GM20000 (cell line): ENCODE measurements at regions not wholly inside any gene's neighbourhood (a gene's known extent, or its start where the extent isn't known, plus 50 kb on each side); places are given as distances from the start of the nearest gene placed in this dataset.

Source experiments
- DNase-seq: peaks from one replicate; pipeline ENCODE4 v3.0.0; 2012; ENCODE audit warnings: low spot score
- TF ChIP-seq, protein P1 (sequence below): IDR thresholded peaks from 2 replicates; pipeline ENCODE4 v1.5.1; 2012; ENCODE audit warnings: mild to moderate bottlenecking, control low read depth; ENCODE audit errors: extremely low read depth, missing control alignments

DNA sequence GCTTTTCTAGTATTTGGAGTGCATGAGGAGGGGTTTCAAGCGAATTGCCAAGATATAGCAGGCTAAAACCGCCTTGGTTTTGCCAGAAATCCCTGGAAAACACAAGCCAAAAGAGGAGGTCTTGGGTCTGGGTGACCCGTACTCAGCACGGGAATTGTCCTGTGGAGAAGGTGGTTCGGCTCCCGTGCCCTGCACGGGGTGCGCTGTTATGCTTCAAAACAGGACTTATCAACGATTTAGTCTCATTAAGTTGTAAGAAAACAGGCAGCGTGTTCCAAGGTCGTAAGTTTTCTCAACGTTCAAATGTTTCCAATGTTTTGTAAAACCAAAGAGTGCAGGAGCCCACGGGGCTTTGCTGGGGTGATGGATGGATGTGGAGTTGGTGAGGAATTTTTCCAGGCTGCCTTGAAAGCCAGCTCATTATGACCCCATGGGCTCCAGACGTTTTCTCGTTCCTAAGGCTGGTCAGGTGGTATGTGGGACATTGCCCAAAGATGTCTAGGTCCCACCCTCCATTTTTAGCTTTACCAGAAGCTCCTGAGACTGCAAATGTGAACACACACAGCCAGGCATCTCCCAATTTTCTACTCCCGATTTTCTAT, 75.4 kb upstream of the CLDN14 start:
- DNase-seq: no peak
- TF ChIP-seq, protein P1, sequence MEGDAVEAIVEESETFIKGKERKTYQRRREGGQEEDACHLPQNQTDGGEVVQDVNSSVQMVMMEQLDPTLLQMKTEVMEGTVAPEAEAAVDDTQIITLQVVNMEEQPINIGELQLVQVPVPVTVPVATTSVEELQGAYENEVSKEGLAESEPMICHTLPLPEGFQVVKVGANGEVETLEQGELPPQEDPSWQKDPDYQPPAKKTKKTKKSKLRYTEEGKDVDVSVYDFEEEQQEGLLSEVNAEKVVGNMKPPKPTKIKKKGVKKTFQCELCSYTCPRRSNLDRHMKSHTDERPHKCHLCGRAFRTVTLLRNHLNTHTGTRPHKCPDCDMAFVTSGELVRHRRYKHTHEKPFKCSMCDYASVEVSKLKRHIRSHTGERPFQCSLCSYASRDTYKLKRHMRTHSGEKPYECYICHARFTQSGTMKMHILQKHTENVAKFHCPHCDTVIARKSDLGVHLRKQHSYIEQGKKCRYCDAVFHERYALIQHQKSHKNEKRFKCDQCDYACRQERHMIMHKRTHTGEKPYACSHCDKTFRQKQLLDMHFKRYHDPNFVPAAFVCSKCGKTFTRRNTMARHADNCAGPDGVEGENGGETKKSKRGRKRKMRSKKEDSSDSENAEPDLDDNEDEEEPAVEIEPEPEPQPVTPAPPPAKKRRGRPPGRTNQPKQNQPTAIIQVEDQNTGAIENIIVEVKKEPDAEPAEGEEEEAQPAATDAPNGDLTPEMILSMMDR: no peak

DNA sequence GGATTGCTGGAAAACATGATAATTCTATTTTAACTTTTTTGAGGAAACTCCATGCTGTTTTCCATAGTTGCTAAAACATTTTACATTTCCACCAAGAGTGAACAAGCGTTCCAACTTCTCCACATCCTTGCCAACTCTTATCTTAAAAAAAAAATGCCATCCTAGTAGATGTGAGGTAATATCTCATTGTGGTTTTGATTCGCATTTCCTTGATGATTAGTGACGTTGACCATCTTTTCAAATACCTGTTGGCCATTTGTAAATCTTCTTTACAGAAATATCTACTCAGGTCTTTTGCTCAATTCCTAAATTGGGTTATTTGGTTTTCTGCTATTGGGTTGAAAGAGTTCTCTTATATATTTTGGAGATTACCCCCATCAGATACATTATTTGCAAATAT, 77.4 kb upstream of the CLDN14 start:
- DNase-seq: no peak
- TF ChIP-seq, protein P1: no peak

DNA sequence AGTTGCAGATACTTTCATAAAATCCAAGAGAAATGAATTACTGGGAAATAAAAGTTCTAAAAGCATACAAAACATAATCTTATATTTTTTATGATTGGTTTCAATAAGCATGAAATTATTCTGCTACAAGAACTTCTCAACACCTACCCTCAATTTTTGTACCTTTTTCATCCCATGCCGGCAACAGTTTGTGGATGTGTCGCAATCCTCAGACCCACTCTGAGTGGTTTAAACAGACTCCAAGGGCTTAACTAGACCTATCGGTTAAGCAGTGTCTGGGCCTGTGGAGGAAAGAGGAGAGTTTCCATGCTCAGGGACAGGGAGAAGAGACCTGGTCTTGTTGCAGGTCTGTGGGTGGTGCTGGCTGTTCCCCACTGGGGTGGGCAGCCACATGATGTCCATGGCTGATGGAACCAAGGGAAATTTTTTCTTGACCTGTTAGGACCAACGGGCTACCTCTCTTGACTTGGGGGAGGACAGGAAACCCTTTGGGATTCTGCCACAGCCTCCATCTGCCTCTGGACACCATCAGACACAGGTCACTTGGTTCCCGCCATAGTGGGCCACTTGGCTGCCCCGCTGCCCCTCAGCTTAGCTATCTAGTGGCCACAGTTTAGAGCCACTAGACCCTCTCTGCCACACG, 81.1 kb upstream of the CLDN14 start:
- no peak for DNase-seq
- TF ChIP-seq, protein P1: no peak

DNA sequence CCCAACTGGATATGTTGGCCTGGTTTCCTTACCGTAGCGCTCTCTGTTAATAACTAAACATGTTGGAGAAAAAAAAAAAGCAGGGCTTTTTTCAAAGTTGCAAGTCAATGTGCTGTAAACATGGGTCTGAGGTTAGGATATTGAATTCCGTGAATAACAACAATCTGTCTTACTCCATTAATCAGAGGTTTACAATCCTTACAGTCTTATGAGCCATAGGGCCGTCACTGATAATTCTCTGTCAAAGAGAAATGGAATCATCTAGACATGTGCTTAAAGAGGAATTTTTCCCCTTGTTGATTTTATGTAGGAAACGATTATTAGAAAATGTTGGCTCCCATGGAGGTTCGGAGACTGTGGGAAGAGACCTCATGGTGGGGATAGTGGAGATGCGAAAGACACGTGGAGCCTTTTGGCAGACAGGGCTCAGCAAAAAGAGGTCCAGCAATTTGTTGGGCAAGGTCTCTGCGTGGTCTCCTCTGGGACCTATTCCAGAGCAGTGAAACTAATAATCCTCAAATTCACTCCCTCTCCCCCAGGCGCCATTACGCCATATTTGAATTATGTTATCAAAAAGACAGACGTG, 83.5 kb upstream of the CLDN14 start:
- TF ChIP-seq, protein P1: no peak

DNA sequence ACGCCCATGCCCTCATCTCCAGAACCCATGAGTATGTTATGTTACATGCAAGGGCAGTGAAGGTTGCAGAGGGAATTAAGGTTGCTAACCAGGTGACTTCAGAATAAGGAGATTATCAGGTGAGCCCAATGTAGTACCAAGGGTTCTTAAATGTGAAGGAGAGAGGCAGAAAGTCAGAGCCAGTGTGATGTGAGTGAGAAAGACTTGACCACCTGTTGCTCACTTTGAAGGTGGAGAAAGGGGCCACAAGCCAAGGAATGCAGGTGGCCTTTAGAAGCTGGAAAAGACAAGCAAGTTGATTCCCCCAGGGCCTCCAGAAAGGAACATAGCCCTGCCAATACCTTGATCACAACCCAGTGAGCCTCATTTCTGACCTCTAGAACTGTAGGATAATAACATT, 84.7 kb upstream of the CLDN14 start:
- TF ChIP-seq, protein P1: no peak
- no peak for DNase-seq

More for the DNA sequence above, 83.5 kb upstream of the CLDN14 start:
- no peak for DNase-seq

DNA sequence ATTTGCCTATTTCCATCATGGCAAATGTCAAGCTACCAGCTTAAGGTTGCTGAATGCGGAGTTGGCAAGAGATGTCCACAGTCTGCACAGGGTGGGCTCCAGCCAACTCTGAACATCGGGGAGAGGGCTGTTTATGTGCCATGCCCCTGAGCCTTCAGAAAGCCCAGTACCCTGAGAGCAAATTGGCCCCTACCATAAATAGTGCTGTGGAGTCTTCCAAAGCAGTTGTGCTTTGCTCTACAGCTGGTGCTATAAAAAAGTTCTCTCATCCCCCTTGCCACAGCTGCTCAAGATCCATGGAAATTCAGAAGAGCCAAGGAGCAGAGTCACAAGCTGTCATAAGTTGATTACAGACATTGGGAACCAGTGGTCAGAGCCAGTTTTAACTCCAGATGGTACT, 85.6 kb upstream of the CLDN14 start:
- DNase-seq: no peak
- TF ChIP-seq, protein P1: no peak

DNA sequence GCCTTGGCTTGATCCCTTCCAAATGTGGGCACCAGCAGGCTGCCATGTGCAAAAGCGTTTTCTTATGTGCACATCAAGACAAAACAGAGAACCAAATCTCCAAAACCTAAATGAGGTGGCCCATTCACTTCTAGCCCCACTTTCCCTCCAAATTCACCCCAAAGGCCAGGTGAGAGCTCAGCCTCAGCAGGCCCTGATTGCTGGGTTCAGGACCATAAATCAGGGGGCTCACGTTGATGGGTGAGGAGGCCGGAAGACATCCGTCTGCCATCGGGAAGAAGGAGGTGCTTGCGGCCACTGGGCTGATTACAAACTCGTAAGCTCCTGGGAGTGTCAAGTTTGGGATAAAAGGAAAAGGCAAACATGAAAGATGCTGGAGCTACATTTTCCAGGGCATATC, 86.7 kb upstream of the CLDN14 start:
- TF ChIP-seq, protein P1: no peak
- no peak for DNase-seq
